ENCODE measurements at regions not wholly inside any gene's neighbourhood (a gene's known extent, or its start where the extent isn't known, plus 50 kb on each side); places are given as distances from the start of the nearest gene placed in this dataset.
A peak's percentile ranks its signal among the peaks of the same experiment; 100 is the strongest.
"Not testable (repeated sequence)": the region's sequence is repeated elsewhere in the genome, so short reads cannot be mapped to it uniquely, and the experiment has no call there.

GRCh38 chr18:51342815-51343214 is 145.3 kb upstream of the MEX3C start:
- Histone ChIP-seq H3K4me1 (no peaks in the 10 kb centered on the region), H3K27me3 (no peaks in the 10 kb centered on the region), H3K9ac (no peak overlapping the region), H4K20me1 (no peaks in the 10 kb centered on the region), H3K4me2 (no peak overlapping the region), H3K27ac (no peak overlapping the region), H3K36me3 (no peaks in the 10 kb centered on the region), H3K4me3 (no peak overlapping the region), H3K9me3 (replicated peaks in 1 of 11) (peaks cover 0 to 17% (median 7%) of the 10 kb centered on the region in 11 experiments; a peak in 9 of 22 replicates)
- TF ChIP-seq Cebpa-rat (IDR thresholded peaks at IDR 0.05): no peak

GRCh38 chr18:51345848-51346391 is 148.4 kb upstream of the MEX3C start:
- no peak for TF ChIP-seq Cebpa-rat (IDR thresholded peaks at IDR 0.05)
- H3K27ac ChIP-seq: no peak overlapping the region
- H3K36me3 ChIP-seq: no peaks in the 10 kb centered on the region
- no peak overlapping the region for H3K4me2 ChIP-seq
- peaks cover 0 to 17% (median 7%) of the 10 kb centered on the region in 11 experiments; a peak in 9 of 22 replicates for H3K9me3 ChIP-seq (replicated peaks in 1 of 11)
- no peaks in the 10 kb centered on the region for H3K27me3 ChIP-seq
- H3K9ac ChIP-seq: no peak overlapping the region
- no peaks in the 10 kb centered on the region for H4K20me1 ChIP-seq
- H3K4me1 ChIP-seq: no peaks in the 10 kb centered on the region
- no peak overlapping the region for H3K4me3 ChIP-seq

GRCh38 chr18:51346404-51346803 is 148.9 kb upstream of the MEX3C start:
- no peaks in the 10 kb centered on the region for H3K4me1 ChIP-seq
- H3K4me3 ChIP-seq: no peak overlapping the region
- no peak overlapping the region for H3K27ac ChIP-seq
- H3K36me3 ChIP-seq: no peaks in the 10 kb centered on the region
- peaks cover 0 to 17% (median 7%) of the 10 kb centered on the region in 11 experiments; a peak in 9 of 22 replicates for H3K9me3 ChIP-seq (replicated peaks in 1 of 11)
- no peaks in the 10 kb centered on the region for H4K20me1 ChIP-seq
- no peak for TF ChIP-seq Cebpa-rat (IDR thresholded peaks at IDR 0.05)
- H3K27me3 ChIP-seq: no peaks in the 10 kb centered on the region
- H3K9ac ChIP-seq: no peak overlapping the region
- no peak overlapping the region for H3K4me2 ChIP-seq

GRCh38 chr18:51350081-51350480 is 152.6 kb upstream of the MEX3C start:
- Histone ChIP-seq H3K4me1 (no peaks in the 10 kb centered on the region), H3K27me3 (no peaks in the 10 kb centered on the region)

GRCh38 chr18:51355841-51356240 is 158.4 kb upstream of the MEX3C start:
- Histone ChIP-seq H3K27ac (no peak overlapping the region), H3K36me3 (no peaks in the 10 kb centered on the region), H3K4me2 (no peak overlapping the region), H3K4me3 (no peak overlapping the region), H3K9me3 (replicated peaks in 1 of 11) (peaks cover 0 to 9% (median 0%) of the 10 kb centered on the region in 11 experiments; a peak in 2 of 22 replicates), H4K20me1 (no peaks in the 10 kb centered on the region), H3K4me1 (peaks cover under 1 to 2% (median 2%) of the 10 kb centered on the region in 10 experiments), H3K27me3 (no peaks in the 10 kb centered on the region), H3K9ac (no peak overlapping the region)
- TF ChIP-seq Cebpa-rat (IDR thresholded peaks at IDR 0.05): no peak

More at GRCh38 chr18:51350081-51350480, 152.6 kb upstream of the MEX3C start:
- Histone ChIP-seq H3K36me3 (no peaks in the 10 kb centered on the region), H3K27ac (no peak overlapping the region), H3K9ac (no peak overlapping the region), H3K4me2 (no peak overlapping the region), H3K4me3 (no peak overlapping the region), H4K20me1 (no peaks in the 10 kb centered on the region), H3K9me3 (replicated peaks in 1 of 11) (peaks cover 0 to 12% (median 1%) of the 10 kb centered on the region in 11 experiments; a peak in 7 of 22 replicates)
- TF ChIP-seq Cebpa-rat (IDR thresholded peaks at IDR 0.05): no peak

- H3K4me3 ChIP-seq; H3K27me3 ChIP-seq; H4K20me1 ChIP-seq; H3K9ac ChIP-seq; H3K4me2 ChIP-seq; H3K36me3 ChIP-seq; H3K27ac ChIP-seq; H3K9me3 ChIP-seq (replicated peaks in 1 of 11): not testable (repeated sequence)
- peaks cover 13 to 31% (median 23%) of the 10 kb centered on the region in 10 experiments for H3K4me1 ChIP-seq
These were observed 162.8 kb upstream of the MEX3C start for GRCh38 chr18:51360301-51360700.

GRCh38 chr18:51361130-51361860 is 163.8 kb upstream of the MEX3C start:
- Histone ChIP-seq H3K4me2 (peak overlapping the region; percentile 65 to 93 (median 79)), H3K9ac (peak overlapping the region in 9 of 11 experiments; percentile 23 to 59 (median 56); a peak in 15 of 22 replicates), H3K36me3 (no peaks in the 10 kb centered on the region), H4K20me1 (no peaks in the 10 kb centered on the region), H3K9me3 (replicated peaks in 1 of 11) (peaks cover 0 to 9% (median 0%) of the 10 kb centered on the region in 11 experiments; a peak in 1 of 22 replicates), H3K27me3 (no peaks in the 10 kb centered on the region), H3K27ac (peak overlapping the region in 10 of 11 experiments; percentile 47 to 81 (median 74); a peak in 19 of 22 replicates), H3K4me3 (peak overlapping the region in 1 of 10 experiments; percentile 15; a peak in 2 of 20 replicates), H3K4me1 (peaks cover 13 to 31% (median 23%) of the 10 kb centered on the region in 10 experiments)
- peak in 4 of 11 experiments; percentile 21 to 53 (median 30); a peak in 4 of 22 replicates for TF ChIP-seq Cebpa-rat (IDR thresholded peaks at IDR 0.05)

GRCh38 chr18:51363384-51363783 is 165.9 kb upstream of the MEX3C start:
- no peak for TF ChIP-seq Cebpa-rat (IDR thresholded peaks at IDR 0.05)
- no peak overlapping the region for H3K4me3 ChIP-seq
- H3K9ac ChIP-seq: no peak overlapping the region
- peaks cover 0 to 8% (median 0%) of the 10 kb centered on the region in 11 experiments; a peak in 1 of 22 replicates for H3K9me3 ChIP-seq (replicated peaks in 1 of 11)
- H3K4me2 ChIP-seq: peak overlapping the region in 4 of 11 experiments; percentile 17 to 62 (median 42); a peak in 5 of 22 replicates
- no peaks in the 10 kb centered on the region for H3K36me3 ChIP-seq
- no peaks in the 10 kb centered on the region for H4K20me1 ChIP-seq
- H3K4me1 ChIP-seq: peaks cover 13 to 31% (median 23%) of the 10 kb centered on the region in 10 experiments
- H3K27me3 ChIP-seq: no peaks in the 10 kb centered on the region
- H3K27ac ChIP-seq: no peak overlapping the region

GRCh38 chr18:51370996-51371395 is 173.5 kb upstream of the MEX3C start:
- H3K27me3 ChIP-seq: no peaks in the 10 kb centered on the region
- H3K36me3 ChIP-seq: no peaks in the 10 kb centered on the region
- H3K4me1 ChIP-seq: no peaks in the 10 kb centered on the region
- no peak overlapping the region for H3K4me3 ChIP-seq
- H3K4me2 ChIP-seq: no peak overlapping the region
- no peak overlapping the region for H3K27ac ChIP-seq
- TF ChIP-seq Cebpa-rat (IDR thresholded peaks at IDR 0.05): no peak
- H4K20me1 ChIP-seq: no peaks in the 10 kb centered on the region
- H3K9me3 ChIP-seq (replicated peaks in 1 of 11): peaks cover 0 to 15% (median 9%) of the 10 kb centered on the region in 11 experiments; a peak in 12 of 22 replicates
- no peak overlapping the region for H3K9ac ChIP-seq
